OCI-LY7 (cell line): ENCODE measurements at regions not wholly inside any gene's neighbourhood (a gene's known extent, or its start where the extent isn't known, plus 50 kb on each side); places are given as distances from the start of the nearest gene placed in this dataset.
A peak's percentile ranks its signal among the peaks of the same experiment; 100 is the strongest.

Experiments used
- BruUV-seq: library from RNA; stranded (reverse); fragments of 400-500 nt; replicated peaks from 2 replicates; lab custom pipeline; 2021; lab: Mats Ljungman, UMichigan
- CTCF ChIA-PET: fragments of 300-600 bp; sonication (Branson Sonifier 250); formaldehyde crosslinking; loops from one replicate; lab custom pipeline; 2022; ENCODE audit warnings: antibody characterized with exemption; ENCODE audit not compliant: unreplicated experiment; lab: Charles Lee
- POLR2A ChIA-PET: fragments of 300-600 bp; sonication (Branson Sonifier 250); formaldehyde crosslinking; loops from one replicate; lab custom pipeline; 2022; ENCODE audit warnings: antibody characterized with exemption; lab: Charles Lee
- DNase-seq: peaks from one replicate; pipeline ENCODE4 v3.0.0-alpha.2; 2015; ENCODE audit warnings: low spot score
- H2AFZ ChIP-seq: fragments of 200-600 bp; sonication (generic), shearing (Covaris generic); 2 replicates; pipeline ENCODE4 v1.6.1; 2014; ENCODE audit warnings: mild to moderate bottlenecking, antibody characterized with exemption, low read length, moderate library complexity
- H3K27ac ChIP-seq: fragments of 200-600 bp; sonication (generic); 2 replicates; pipeline ENCODE4 v1.5.1; 2014; ENCODE audit warnings: mixed run types, low read depth, mild to moderate bottlenecking, moderate library complexity, low read length, inconsistent platforms; ENCODE audit not compliant: poor library complexity, severe bottlenecking
- H3K36me3 ChIP-seq: fragments of 200-600 bp; sonication (generic); 2 replicates; pipeline ENCODE4 v1.6.1; 2014; ENCODE audit warnings: mild to moderate bottlenecking, antibody characterized with exemption, low read length, moderate library complexity, mixed read lengths; ENCODE audit not compliant: insufficient read depth
- H3K4me1 ChIP-seq: fragments of 200-600 bp; sonication (generic); 2 replicates; pipeline ENCODE4 v1.5.1; 2014; ENCODE audit warnings: mild to moderate bottlenecking, low read length; ENCODE audit not compliant: insufficient read depth, poor library complexity, severe bottlenecking
- H3K4me2 ChIP-seq: fragments of 200-600 bp; sonication (generic); 2 replicates; pipeline ENCODE4 v1.6.1; 2014; ENCODE audit warnings: mild to moderate bottlenecking, low read length
- H3K4me3 ChIP-seq: fragments of 200-600 bp; sonication (generic); 2 replicates; pipeline ENCODE4 v1.5.1; 2014; ENCODE audit warnings: mild to moderate bottlenecking, low read depth, low read length; ENCODE audit not compliant: poor library complexity, severe bottlenecking
- H3K79me2 ChIP-seq: fragments of 200-600 bp; sonication (generic); 2 replicates; pipeline ENCODE4 v1.6.1; 2016; ENCODE audit warnings: low read depth, mild to moderate bottlenecking, low read length, moderate library complexity, mixed read lengths; ENCODE audit not compliant: insufficient read depth
- H3K9me2 ChIP-seq: fragments of 200-600 bp; sonication (generic); 2 replicates; pipeline ENCODE4 v1.6.1; 2016; ENCODE audit warnings: mild to moderate bottlenecking, low read length, mixed read lengths; ENCODE audit not compliant: insufficient read depth
- H3K9me3 ChIP-seq: fragments of 200-600 bp; sonication (generic); 2 replicates; pipeline ENCODE4 v1.6.1; 2014; ENCODE audit warnings: mild to moderate bottlenecking, mixed run types, low read length, mixed read lengths
- H4K20me1 ChIP-seq: fragments of 200-600 bp; sonication (generic); 2 replicates; pipeline ENCODE4 v1.6.1; 2014; ENCODE audit warnings: mild to moderate bottlenecking, antibody characterized with exemption, low read length, moderate library complexity, mixed read lengths; ENCODE audit not compliant: insufficient read depth
- EZH2phosphoT487 ChIP-seq: fragments of 200-600 bp; sonication (generic); IDR thresholded peaks from 2 replicates; pipeline ENCODE4 v1.6.1; 2018; ENCODE audit warnings: low read depth, borderline replicate concordance, mild to moderate bottlenecking, mixed run types, antibody characterized with exemption, low read length, moderate library complexity, mixed read lengths
- intact Hi-C: fragments of 100-400 bp; cut with micrococcal nuclease; formaldehyde crosslinking; loops from one replicate; pipeline ENCODE4 v1.10.0; 2022; ENCODE audit not compliant: unreplicated experiment
- TF ChIP-seq, protein P1 (sequence below): fragments of 200-600 bp; sonication (generic); conservative IDR thresholded peaks from 2 replicates; pipeline ENCODE4 v1.5.1; 2014; ENCODE audit warnings: mild to moderate bottlenecking, antibody characterized with exemption, low read length, moderate library complexity, mixed read lengths

DNA sequence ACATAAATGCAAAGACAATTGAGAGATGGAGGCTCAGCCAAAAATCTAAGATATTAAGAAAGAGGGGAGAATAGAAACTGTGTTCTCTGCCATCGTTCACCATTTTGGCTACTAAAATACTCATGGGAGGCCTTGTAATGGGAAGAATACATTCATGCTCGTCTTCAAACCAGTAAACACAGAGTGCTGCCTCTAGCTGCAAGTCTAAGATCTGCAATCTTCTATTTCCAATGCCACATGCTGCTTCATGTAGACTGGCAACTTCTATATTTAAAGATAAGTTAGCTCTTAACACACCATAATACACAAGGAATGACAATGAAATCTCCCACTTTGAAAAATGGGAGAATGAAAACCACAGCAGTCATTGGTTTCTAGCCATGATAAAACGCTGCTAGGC lies 387.3 kb downstream of the HS3ST3B1 start:
- Histone ChIP-seq H3K9me2 (no peaks in the 10 kb centered on the region), H3K4me2 (no peak overlapping the region), H3K36me3 (no peaks in the 10 kb centered on the region; the same call in 1 of the 2 replicates), H3K9me3 (peaks cover 43% of the 10 kb centered on the region), H3K4me1 (no peaks in the 10 kb centered on the region), H3K27ac (no peak overlapping the region), H3K4me3 (no peak overlapping the region), H3K79me2 (no peaks in the 10 kb centered on the region), H4K20me1 (no peaks in the 10 kb centered on the region), H2AFZ (peak overlapping the region; percentile 36)
- peak; percentile 53 for DNase-seq
- BruUV-seq: no TSS peak
- intact Hi-C loops: no loop called here
- ChIA-PET POLR2A (interaction anchor here (0.6 kb wide), 1 partner anchor 40 kb away, joined by 6 read pairs; no protein-coding TSS in a partner anchor), CTCF (no interaction called here)
- no peak for TF ChIP-seq EZH2phosphoT487
- TF ChIP-seq, protein P1, sequence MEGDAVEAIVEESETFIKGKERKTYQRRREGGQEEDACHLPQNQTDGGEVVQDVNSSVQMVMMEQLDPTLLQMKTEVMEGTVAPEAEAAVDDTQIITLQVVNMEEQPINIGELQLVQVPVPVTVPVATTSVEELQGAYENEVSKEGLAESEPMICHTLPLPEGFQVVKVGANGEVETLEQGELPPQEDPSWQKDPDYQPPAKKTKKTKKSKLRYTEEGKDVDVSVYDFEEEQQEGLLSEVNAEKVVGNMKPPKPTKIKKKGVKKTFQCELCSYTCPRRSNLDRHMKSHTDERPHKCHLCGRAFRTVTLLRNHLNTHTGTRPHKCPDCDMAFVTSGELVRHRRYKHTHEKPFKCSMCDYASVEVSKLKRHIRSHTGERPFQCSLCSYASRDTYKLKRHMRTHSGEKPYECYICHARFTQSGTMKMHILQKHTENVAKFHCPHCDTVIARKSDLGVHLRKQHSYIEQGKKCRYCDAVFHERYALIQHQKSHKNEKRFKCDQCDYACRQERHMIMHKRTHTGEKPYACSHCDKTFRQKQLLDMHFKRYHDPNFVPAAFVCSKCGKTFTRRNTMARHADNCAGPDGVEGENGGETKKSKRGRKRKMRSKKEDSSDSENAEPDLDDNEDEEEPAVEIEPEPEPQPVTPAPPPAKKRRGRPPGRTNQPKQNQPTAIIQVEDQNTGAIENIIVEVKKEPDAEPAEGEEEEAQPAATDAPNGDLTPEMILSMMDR: peak; percentile 73

- Histone ChIP-seq H3K4me2 (no peak overlapping the region), H3K9me2 (no peaks in the 10 kb centered on the region), H3K9me3 (peaks cover 5% of the 10 kb centered on the region; the same call in 1 of the 2 replicates), H3K27ac (no peak overlapping the region), H3K79me2 (no peaks in the 10 kb centered on the region), H4K20me1 (no peaks in the 10 kb centered on the region), H3K36me3 (no peaks in the 10 kb centered on the region), H3K4me3 (no peak overlapping the region), H3K4me1 (no peaks in the 10 kb centered on the region), H2AFZ (peak overlapping the region; percentile 49; the same call in 1 of the 2 replicates)
- no peak for TF ChIP-seq EZH2phosphoT487
- TF ChIP-seq, protein P1: no peak
- POLR2A ChIA-PET: interaction anchor here (0.6 kb wide), 2 partner anchors 35 to 1828 kb away, joined by 3 read pairs; no protein-coding TSS in a partner anchor
- CTCF ChIA-PET: no interaction called here
- BruUV-seq: no TSS peak
- DNase-seq: no peak
- intact Hi-C loops: no loop called here
These were observed 371.9 kb downstream of the HS3ST3B1 start for GRCh38 chr17:14672830-14673229.

GRCh38 chr17:14670861-14671260 lies 370.0 kb downstream of the HS3ST3B1 start:
- H4K20me1 ChIP-seq: no peaks in the 10 kb centered on the region
- H3K79me2 ChIP-seq: no peaks in the 10 kb centered on the region
- intact Hi-C loops: no loop called here
- no peak for TF ChIP-seq EZH2phosphoT487
- TF ChIP-seq, protein P1: no peak
- H3K9me3 ChIP-seq: no peaks in the 10 kb centered on the region
- DNase-seq: no peak
- POLR2A ChIA-PET: interaction anchor here (1.0 kb wide), 1 partner anchor 18 kb away, joined by 4 read pairs; no protein-coding TSS in a partner anchor
- BruUV-seq: no TSS peak
- CTCF ChIA-PET: no interaction called here
- H3K36me3 ChIP-seq: no peaks in the 10 kb centered on the region
- H3K4me2 ChIP-seq: no peak overlapping the region
- no peak overlapping the region for H3K27ac ChIP-seq
- no peak overlapping the region for H2AFZ ChIP-seq
- no peak overlapping the region for H3K4me3 ChIP-seq
- H3K4me1 ChIP-seq: no peaks in the 10 kb centered on the region
- no peaks in the 10 kb centered on the region for H3K9me2 ChIP-seq
